Activated B cell treated with CpG ODN at 0.5 μM for 24 hours (primary cell): ENCODE measurements at regions not wholly inside any gene's neighbourhood (a gene's known extent, or its start where the extent isn't known, plus 50 kb on each side); places are given as distances from the start of the nearest gene placed in this dataset.

ENCODE experiments used
- ATAC-seq: fragments of 200-7000 bp; cut with Tn5 transposase; one replicate; pipeline ENCODE4 v1.10.0; 2021; ENCODE audit warnings: low read depth, mild to moderate bottlenecking, moderate library complexity
- CTCF ChIA-PET: fragments of 350-600 bp; sonication (Branson Sonifier 250); formaldehyde crosslinking; loops from one replicate; lab custom pipeline; 2021; ENCODE audit warnings: antibody characterized with exemption; lab: Charles Lee
- POLR2A ChIA-PET: fragments of 350-600 bp; sonication (Branson Sonifier 250); formaldehyde crosslinking; loops from one replicate; lab custom pipeline; 2021; ENCODE audit warnings: antibody characterized with exemption; lab: Charles Lee
- DNase-seq: peaks from one replicate; pipeline ENCODE4 v3.0.0; 2022
- H3K27ac Mint-ChIP-seq: one replicate; pipeline ENCODE4 v1.8.0; 2020; ENCODE audit warnings: mixed read lengths
- H3K27me3 Mint-ChIP-seq: one replicate; pipeline ENCODE4 v1.8.0; 2021; ENCODE audit warnings: mixed read lengths
- H3K36me3 Mint-ChIP-seq: one replicate; pipeline ENCODE4 v1.8.0; 2021; ENCODE audit warnings: low read depth, mixed read lengths
- H3K4me1 Mint-ChIP-seq: one replicate; pipeline ENCODE4 v1.8.0; 2021; ENCODE audit warnings: mixed read lengths
- H3K4me3 Mint-ChIP-seq: one replicate; pipeline ENCODE4 v1.8.0; 2020; ENCODE audit warnings: mild to moderate bottlenecking, mixed read lengths
- H3K9me3 Mint-ChIP-seq: one replicate; pipeline ENCODE4 v1.8.0; 2020; ENCODE audit warnings: mixed read lengths
- intact Hi-C: fragments of 100-400 bp; cut with micrococcal nuclease; formaldehyde crosslinking; loops from one replicate; pipeline ENCODE4 v1.15.1; 2024
- TF ChIP-seq, protein P1 (sequence below): fragments of 200-600 bp; IDR thresholded peaks from one replicate; pipeline ENCODE4 v1.8.0; 2022; ENCODE audit warnings: antibody characterized with exemption, mild to moderate bottlenecking

GRCh38 chr2:20897047-20897446 lies 74.1 kb upstream of the LDAH start:
- CTCF ChIA-PET: no interaction called here

GRCh38 chr2:20884829-20885228 lies 61.9 kb upstream of the LDAH start:
- Mint-ChIP-seq H3K27me3 (peaks cover 6% of the 10 kb centered on the region), H3K9me3 (peaks cover under 1% of the 10 kb centered on the region), H3K4me3 (no peak overlapping the region), H3K27ac (no peak overlapping the region), H3K36me3 (no peaks in the 10 kb centered on the region), H3K4me1 (no peaks in the 10 kb centered on the region)
- intact Hi-C loops: no loop called here
- CTCF ChIA-PET: no interaction called here
- POLR2A ChIA-PET: no interaction called here
- DNase-seq (no peak), ATAC-seq (no peak)
- TF ChIP-seq, protein P1, sequence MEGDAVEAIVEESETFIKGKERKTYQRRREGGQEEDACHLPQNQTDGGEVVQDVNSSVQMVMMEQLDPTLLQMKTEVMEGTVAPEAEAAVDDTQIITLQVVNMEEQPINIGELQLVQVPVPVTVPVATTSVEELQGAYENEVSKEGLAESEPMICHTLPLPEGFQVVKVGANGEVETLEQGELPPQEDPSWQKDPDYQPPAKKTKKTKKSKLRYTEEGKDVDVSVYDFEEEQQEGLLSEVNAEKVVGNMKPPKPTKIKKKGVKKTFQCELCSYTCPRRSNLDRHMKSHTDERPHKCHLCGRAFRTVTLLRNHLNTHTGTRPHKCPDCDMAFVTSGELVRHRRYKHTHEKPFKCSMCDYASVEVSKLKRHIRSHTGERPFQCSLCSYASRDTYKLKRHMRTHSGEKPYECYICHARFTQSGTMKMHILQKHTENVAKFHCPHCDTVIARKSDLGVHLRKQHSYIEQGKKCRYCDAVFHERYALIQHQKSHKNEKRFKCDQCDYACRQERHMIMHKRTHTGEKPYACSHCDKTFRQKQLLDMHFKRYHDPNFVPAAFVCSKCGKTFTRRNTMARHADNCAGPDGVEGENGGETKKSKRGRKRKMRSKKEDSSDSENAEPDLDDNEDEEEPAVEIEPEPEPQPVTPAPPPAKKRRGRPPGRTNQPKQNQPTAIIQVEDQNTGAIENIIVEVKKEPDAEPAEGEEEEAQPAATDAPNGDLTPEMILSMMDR: no peak

More at GRCh38 chr2:20897047-20897446, 74.1 kb upstream of the LDAH start:
- Mint-ChIP-seq H3K36me3 (no peaks in the 10 kb centered on the region), H3K4me1 (no peaks in the 10 kb centered on the region), H3K27me3 (peaks cover 33% of the 10 kb centered on the region), H3K27ac (no peak overlapping the region), H3K9me3 (peaks cover 11% of the 10 kb centered on the region), H3K4me3 (no peak overlapping the region)
- DNase-seq: no peak
- no peak for ATAC-seq
- POLR2A ChIA-PET: no interaction called here
- TF ChIP-seq, protein P1: no peak
- intact Hi-C loops: no loop called here

- ATAC-seq (no peak), DNase-seq (no peak)
- peaks cover 8% of the 10 kb centered on the region for H3K27me3 Mint-ChIP-seq
- POLR2A ChIA-PET: no interaction called here
- no peaks in the 10 kb centered on the region for H3K4me1 Mint-ChIP-seq
- no peaks in the 10 kb centered on the region for H3K36me3 Mint-ChIP-seq
- intact Hi-C loops: no loop called here
- no peak overlapping the region for H3K27ac Mint-ChIP-seq
- CTCF ChIA-PET: no interaction called here
- TF ChIP-seq, protein P1: no peak
- H3K9me3 Mint-ChIP-seq: peaks cover 4% of the 10 kb centered on the region
- no peak overlapping the region for H3K4me3 Mint-ChIP-seq
Measured at GRCh38 chr2:20882466-20883170, 59.7 kb upstream of the LDAH start.

- TF ChIP-seq, protein P1: no peak
- Mint-ChIP-seq H3K36me3 (no peaks in the 10 kb centered on the region), H3K27ac (no peak overlapping the region), H3K4me3 (no peak overlapping the region), H3K9me3 (peaks cover 4% of the 10 kb centered on the region), H3K4me1 (no peaks in the 10 kb centered on the region), H3K27me3 (peaks cover 8% of the 10 kb centered on the region)
- DNase-seq (no peak), ATAC-seq (no peak)
- CTCF ChIA-PET: no interaction called here
- intact Hi-C loops: no loop called here
- POLR2A ChIA-PET: no interaction called here
Measured at GRCh38 chr2:20880221-20880771, 57.4 kb upstream of the LDAH start.

- DNase-seq (no peak), ATAC-seq (no peak)
- Mint-ChIP-seq H3K36me3 (no peaks in the 10 kb centered on the region), H3K9me3 (peaks cover 7% of the 10 kb centered on the region), H3K27ac (no peak overlapping the region), H3K4me1 (no peaks in the 10 kb centered on the region), H3K27me3 (peaks cover 8% of the 10 kb centered on the region), H3K4me3 (no peak overlapping the region)
- intact Hi-C loops: no loop called here
- ChIA-PET CTCF (no interaction called here), POLR2A (no interaction called here)
- TF ChIP-seq, protein P1: no peak
Measured at GRCh38 chr2:20879221-20879620, 56.3 kb upstream of the LDAH start.
